WTC11 (cell line): ENCODE measurements at regions not wholly inside any gene's neighbourhood (a gene's known extent, or its start where the extent isn't known, plus 50 kb on each side); places are given as distances from the start of the nearest gene placed in this dataset.

ENCODE experiments used
- ATAC-seq: fragments of 200-7000 bp; cut with Tn5 transposase; 2 replicates; pipeline ENCODE4 v1.10.0; 2021; ENCODE audit warnings: mild to moderate bottlenecking, moderate library complexity
- CTCF ChIA-PET: fragments of 300-600 bp; sonication (Branson Sonifier 250); formaldehyde crosslinking; loops from one replicate; lab custom pipeline; 2021; ENCODE audit warnings: antibody characterized with exemption; lab: Charles Lee
- POLR2A ChIA-PET: fragments of 350-600 bp; sonication (Branson Sonifier 250); formaldehyde crosslinking; loops from one replicate; lab custom pipeline; 2021; ENCODE audit warnings: antibody characterized with exemption; lab: Charles Lee
- DNase-seq: peaks from one replicate; pipeline ENCODE4 v3.0.0; 2021; ENCODE audit warnings: low spot score
- H3K27ac Mint-ChIP-seq: 2 replicates; pipeline ENCODE4 v1.8.0; 2021; ENCODE audit warnings: mixed read lengths
- H3K27me3 Mint-ChIP-seq: 2 replicates; pipeline ENCODE4 v1.8.0; 2021; ENCODE audit warnings: low read depth, mild to moderate bottlenecking, moderate library complexity, mixed read lengths
- H3K36me3 Mint-ChIP-seq: 2 replicates; pipeline ENCODE4 v1.8.0; 2021; ENCODE audit warnings: mixed read lengths
- H3K4me1 Mint-ChIP-seq: 2 replicates; pipeline ENCODE4 v1.8.0; 2022; ENCODE audit warnings: mixed read lengths
- H3K4me3 Mint-ChIP-seq: 2 replicates; pipeline ENCODE4 v1.8.0; 2021; ENCODE audit warnings: mild to moderate bottlenecking, moderate library complexity, mixed read lengths
- H3K9me3 Mint-ChIP-seq: 2 replicates; pipeline ENCODE4 v1.8.0; 2021; ENCODE audit warnings: mixed read lengths
- ATF2 ChIP-seq: sonication (generic); formaldehyde crosslinking; IDR thresholded peaks from 2 replicates; pipeline ENCODE4 v1.8.1; 2022; ENCODE audit warnings: low read depth, missing genetic modification reagents, borderline replicate concordance
- ATF6 ChIP-seq: sonication (generic); formaldehyde crosslinking; IDR thresholded peaks from 2 replicates; pipeline ENCODE4 v1.8.1; 2023; ENCODE audit warnings: mild to moderate bottlenecking, missing genetic modification reagents
- CDX4 ChIP-seq: fragments of 250-450 bp; sonication (Bioruptor Pico); IDR thresholded peaks from 2 replicates; pipeline ENCODE4 v1.9.0; 2021; ENCODE audit warnings: moderate library complexity, mild to moderate bottlenecking, inconsistent platforms, borderline replicate concordance
- CREB1 ChIP-seq: sonication (generic); formaldehyde crosslinking; IDR thresholded peaks from 2 replicates; pipeline ENCODE4 v1.8.0; 2023; ENCODE audit warnings: mild to moderate bottlenecking, missing genetic modification reagents
- CTCF ChIP-seq: fragments of 200-600 bp; IDR thresholded peaks from 2 replicates; pipeline ENCODE4 v1.8.0; 2022; ENCODE audit warnings: antibody characterized with exemption
- EMX1 ChIP-seq: fragments of 250-450 bp; sonication (Bioruptor Pico); IDR thresholded peaks from 2 replicates; pipeline ENCODE4 v1.8.0; 2021; ENCODE audit warnings: mild to moderate bottlenecking
- FOXK1 ChIP-seq: sonication (generic); formaldehyde crosslinking; IDR thresholded peaks from 2 replicates; pipeline ENCODE4 v1.8.0; 2022; ENCODE audit warnings: mild to moderate bottlenecking, moderate library complexity, missing genetic modification reagents
- HMGA2 ChIP-seq: fragments of 250-450 bp; sonication (Bioruptor Pico); IDR thresholded peaks from 2 replicates; pipeline ENCODE4 v1.4.0; 2021; ENCODE audit warnings: mild to moderate bottlenecking, moderate library complexity
- MXD4 ChIP-seq: fragments of 250-450 bp; sonication (Bioruptor Pico); IDR thresholded peaks from 2 replicates; pipeline ENCODE4 v1.8.0; 2021; ENCODE audit warnings: mild to moderate bottlenecking, moderate library complexity, borderline replicate concordance
- MYBL2 ChIP-seq: sonication (generic); formaldehyde crosslinking; IDR thresholded peaks from 2 replicates; pipeline ENCODE4 v1.8.1; 2023; ENCODE audit warnings: mild to moderate bottlenecking, moderate library complexity, missing genetic modification reagents
- NFE2L1 ChIP-seq: sonication (generic); formaldehyde crosslinking; IDR thresholded peaks from 2 replicates; pipeline ENCODE4 v1.8.1; 2023; ENCODE audit warnings: missing genetic modification reagents
- NR1H2 ChIP-seq: sonication (generic); formaldehyde crosslinking; IDR thresholded peaks from 2 replicates; pipeline ENCODE4 v1.9.0; 2021; ENCODE audit warnings: mild to moderate bottlenecking, moderate library complexity, missing genetic modification reagents
- NR2C2 ChIP-seq: sonication (generic); formaldehyde crosslinking; IDR thresholded peaks from 2 replicates; pipeline ENCODE4 v1.8.0; 2022; ENCODE audit warnings: mild to moderate bottlenecking, missing genetic modification reagents
- SP1 ChIP-seq: sonication (generic); formaldehyde crosslinking; conservative IDR thresholded peaks from 2 replicates; pipeline ENCODE4 v1.8.1; 2022; ENCODE audit warnings: missing genetic modification reagents
- STAT6 ChIP-seq: sonication (generic); formaldehyde crosslinking; conservative IDR thresholded peaks from 2 replicates; pipeline ENCODE4 v1.8.1; 2023; ENCODE audit warnings: mild to moderate bottlenecking, low read depth, missing genetic modification reagents, moderate library complexity
- USF2 ChIP-seq: sonication (generic); formaldehyde crosslinking; IDR thresholded peaks from 2 replicates; pipeline ENCODE4 v1.8.1; 2023; ENCODE audit warnings: mild to moderate bottlenecking, missing genetic modification reagents, moderate library complexity
- ZNF317 ChIP-seq: sonication (generic); formaldehyde crosslinking; IDR thresholded peaks from 2 replicates; pipeline ENCODE4 v1.8.1; 2023; ENCODE audit warnings: low read depth, mild to moderate bottlenecking, moderate library complexity, missing genetic modification reagents, borderline replicate concordance

- H3K9me3 Mint-ChIP-seq, result peaks cover 7% of the 10 kb centered on the region
- ChIA-PET POLR2A (interaction anchor here (0.6 to 0.9 kb wide), 2 partner anchors 8 to 29 kb away, joined by 3 read pairs; no protein-coding TSS in a partner anchor), CTCF (interaction anchor here (0.9 kb wide), 1 partner anchor 24 kb away, joined by 3 read pairs; no protein-coding TSS in a partner anchor)
- ATAC-seq, result no peak
- no peak overlapping the region for H3K27ac Mint-ChIP-seq
- H3K4me1 Mint-ChIP-seq, result no peaks in the 10 kb centered on the region
- no peaks in the 10 kb centered on the region for H3K27me3 Mint-ChIP-seq
- no peaks in the 10 kb centered on the region for H3K36me3 Mint-ChIP-seq
- no peak overlapping the region for H3K4me3 Mint-ChIP-seq
- TF ChIP-seq MXD4, result no peak
- no peak for TF ChIP-seq EMX1 (CRISPR knock-in tag)
- TF ChIP-seq USF2, result no peak
- TF ChIP-seq NFE2L1 (CRISPR knock-in tag), result no peak
- TF ChIP-seq SP1 (CRISPR knock-in tag), result no peak
- no peak for TF ChIP-seq ZNF317 (CRISPR knock-in tag)
- no peak for TF ChIP-seq CDX4 (CRISPR knock-in tag)
- no peak for TF ChIP-seq STAT6
- TF ChIP-seq MYBL2 (CRISPR knock-in tag), result no peak
- TF ChIP-seq CTCF, result no peak
- no peak for TF ChIP-seq NR1H2 (CRISPR knock-in tag)
- no peak for TF ChIP-seq ATF2 (CRISPR knock-in tag)
- no peak for TF ChIP-seq CREB1 (CRISPR knock-in tag)
- TF ChIP-seq HMGA2 (CRISPR knock-in tag), result no peak
- TF ChIP-seq ATF6 (CRISPR knock-in tag), result no peak
- TF ChIP-seq FOXK1 (CRISPR knock-in tag), result no peak
- no peak for TF ChIP-seq NR2C2 (CRISPR knock-in tag)
- DNase-seq, result no peak
Observed at GRCh38 chr16:14334366-14335080, 263.4 kb downstream of the MRTFB start.
